Lower leg skin (tissue), 3 donors: ENCODE measurements at regions not wholly inside any gene's neighbourhood (a gene's known extent, or its start where the extent isn't known, plus 50 kb on each side); places are given as distances from the start of the nearest gene placed in this dataset.

Source experiments
- POLR2A ChIP-seq, 2 donors: fragments of 450-650 bp; IDR thresholded peaks; one replicate each; pipeline ENCODE4 v1.6.1; 2016 to 2017; ENCODE audit warnings: antibody characterized with exemption in 2 of 2, mild to moderate bottlenecking in 1 of 2, moderate library complexity in 1 of 2
- TF ChIP-seq, protein P1 (sequence below), 3 donors: fragments of 450-650 bp; IDR thresholded peaks; one replicate each; pipeline ENCODE4 v1.5.1; 2016; ENCODE audit warnings: antibody characterized with exemption in 3 of 3, mild to moderate bottlenecking in 3 of 3, moderate library complexity in 2 of 3

DNA sequence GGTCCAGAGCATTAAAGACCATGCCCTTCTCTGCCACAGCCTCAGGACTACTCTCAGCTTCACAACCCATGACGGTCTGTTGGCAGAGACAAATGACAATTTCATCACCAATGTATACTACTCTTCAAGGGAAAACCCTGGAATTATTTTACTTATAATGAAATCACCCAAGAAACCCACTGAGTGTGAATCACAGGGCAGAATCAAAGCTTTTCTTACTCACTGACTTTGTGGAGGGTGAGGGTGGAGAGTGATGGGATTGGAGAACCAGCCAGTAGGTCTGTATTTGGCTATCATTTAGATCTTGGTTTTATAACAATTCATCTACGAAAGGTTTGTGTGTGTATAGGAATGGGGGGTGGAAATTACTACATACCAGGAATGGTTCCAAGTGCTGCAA lies 442.6 kb downstream of the SHISA9 start:
- TF ChIP-seq, protein P1, sequence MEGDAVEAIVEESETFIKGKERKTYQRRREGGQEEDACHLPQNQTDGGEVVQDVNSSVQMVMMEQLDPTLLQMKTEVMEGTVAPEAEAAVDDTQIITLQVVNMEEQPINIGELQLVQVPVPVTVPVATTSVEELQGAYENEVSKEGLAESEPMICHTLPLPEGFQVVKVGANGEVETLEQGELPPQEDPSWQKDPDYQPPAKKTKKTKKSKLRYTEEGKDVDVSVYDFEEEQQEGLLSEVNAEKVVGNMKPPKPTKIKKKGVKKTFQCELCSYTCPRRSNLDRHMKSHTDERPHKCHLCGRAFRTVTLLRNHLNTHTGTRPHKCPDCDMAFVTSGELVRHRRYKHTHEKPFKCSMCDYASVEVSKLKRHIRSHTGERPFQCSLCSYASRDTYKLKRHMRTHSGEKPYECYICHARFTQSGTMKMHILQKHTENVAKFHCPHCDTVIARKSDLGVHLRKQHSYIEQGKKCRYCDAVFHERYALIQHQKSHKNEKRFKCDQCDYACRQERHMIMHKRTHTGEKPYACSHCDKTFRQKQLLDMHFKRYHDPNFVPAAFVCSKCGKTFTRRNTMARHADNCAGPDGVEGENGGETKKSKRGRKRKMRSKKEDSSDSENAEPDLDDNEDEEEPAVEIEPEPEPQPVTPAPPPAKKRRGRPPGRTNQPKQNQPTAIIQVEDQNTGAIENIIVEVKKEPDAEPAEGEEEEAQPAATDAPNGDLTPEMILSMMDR (IDR thresholded peaks at IDR 0.05) = no peak
- TF ChIP-seq POLR2A (IDR thresholded peaks at IDR 0.05) = no peak
